Spleen (tissue), 7 donors: ENCODE measurements at regions not wholly inside any gene's neighbourhood (a gene's known extent, or its start where the extent isn't known, plus 50 kb on each side); places are given as distances from the start of the nearest gene placed in this dataset.

ENCODE experiments used
- CTCF ChIP-seq, 11 experiments: fragments of 200-600 bp in 7 of 11; fragments of 450-650 bp in 4 of 11; sonication (generic) in 4 of 11; IDR thresholded peaks in 8 of 11; conservative IDR thresholded peaks in 3 of 11; 1 replicate in 7 of 11; 2 replicates in 4 of 11; pipeline versions ENCODE4 v1.4.0 to v1.8.0; 2016 to 2021; ENCODE audit warnings: antibody characterized with exemption in 11 of 11, inconsistent platforms in 4 of 11, mild to moderate bottlenecking in 1 of 11
- POLR2A ChIP-seq, 3 donors: fragments of 450-650 bp; IDR thresholded peaks; one replicate each; pipeline ENCODE4 v1.5.1; 2017; ENCODE audit warnings: antibody characterized with exemption in 3 of 3, mild to moderate bottlenecking in 1 of 3
- donor health status: DM: no; HTN: no; CAD: no; lungs with moderate emphysema.
- donor health status: DM: no; HTN: no; CAD: no.
- donor health status: DM: no; HTN: no; CAD: no.

GRCh38 chr10:128537834-128538330, 411.7 kb upstream of the MKI67 start:
- TF ChIP-seq CTCF (IDR thresholded peaks at IDR 0.05 in 8 of 11, conservative IDR thresholded peaks at IDR 0.05 in 3 of 11) (no peak), POLR2A (IDR thresholded peaks at IDR 0.05) (no peak)
